ENCODE measurements at regions not wholly inside any gene's neighbourhood (a gene's known extent, or its start where the extent isn't known, plus 50 kb on each side); places are given as distances from the start of the nearest gene placed in this dataset.
"Not testable (repeated sequence)": the region's sequence is repeated elsewhere in the genome, so short reads cannot be mapped to it uniquely, and the experiment has no call there.

- Histone ChIP-seq H3K27me3 (ENCODE audit: control insufficient read depth, insufficient read depth, low read length, poor library complexity, severe bottlenecking) (no peaks in the 10 kb centered on the region), H3K4me3 (ENCODE audit: low read length) (no peak overlapping the region), H3K9me3 (ENCODE audit: control insufficient read depth, low read length) (no peaks in the 10 kb centered on the region), H3K9ac (ENCODE audit: extremely low read depth, low read length, poor library complexity, severe bottlenecking) (no peak overlapping the region), H3K36me3 (ENCODE audit: control insufficient read depth, insufficient read depth, low read length) (no peaks in the 10 kb centered on the region), H3K4me1 (ENCODE audit: control insufficient read depth, insufficient read depth, low read length) (no peaks in the 10 kb centered on the region), H3K27ac (ENCODE audit: low read depth, low read length) (no peak overlapping the region)
- Mint-ChIP-seq H3K4me1 (no peaks in the 10 kb centered on the region), H3K36me3 (ENCODE audit: low read depth) (no peaks in the 10 kb centered on the region), H3K27ac (no peak overlapping the region), H3K27me3 (ENCODE audit: insufficient read depth) (no peaks in the 10 kb centered on the region), H3K9me3 (no peaks in the 10 kb centered on the region), H3K4me3 (no peak overlapping the region)
- DNase-seq, result no peak
- no peak for TF ChIP-seq CTCF (conservative IDR thresholded peaks at IDR 0.05)
These were observed 242.2 kb downstream of the DKK2 start for GRCh38 chr4:106793933-106794332.

- Mint-ChIP-seq H3K4me1 (no peaks in the 10 kb centered on the region), H3K27ac (no peak overlapping the region), H3K4me3 (no peak overlapping the region), H3K27me3 (ENCODE audit: insufficient read depth) (no peaks in the 10 kb centered on the region), H3K9me3 (no peaks in the 10 kb centered on the region), H3K36me3 (ENCODE audit: low read depth) (no peaks in the 10 kb centered on the region)
- Histone ChIP-seq H3K27me3 (ENCODE audit: control insufficient read depth, insufficient read depth, low read length, poor library complexity, severe bottlenecking) (no peaks in the 10 kb centered on the region), H3K36me3 (ENCODE audit: control insufficient read depth, insufficient read depth, low read length) (no peaks in the 10 kb centered on the region), H3K4me1 (ENCODE audit: control insufficient read depth, insufficient read depth, low read length) (no peaks in the 10 kb centered on the region), H3K27ac (ENCODE audit: low read depth, low read length) (no peak overlapping the region), H3K9me3 (ENCODE audit: control insufficient read depth, low read length) (no peaks in the 10 kb centered on the region), H3K9ac (ENCODE audit: extremely low read depth, low read length, poor library complexity, severe bottlenecking) (no peak overlapping the region), H3K4me3 (ENCODE audit: low read length) (no peak overlapping the region)
- TF ChIP-seq CTCF (conservative IDR thresholded peaks at IDR 0.05), result no peak
- DNase-seq, result no peak
- WGBS, 2 experiments (ENCODE audit: insufficient coverage in 1 of 2, insufficient read length in 1 of 2), result 75% methylated on average over 1 of the region's 1 CpG; no CpG with 5 or more reads in 1 of the 2 experiments
These were observed 260.5 kb downstream of the DKK2 start for GRCh38 chr4:106775636-106776035.

- H3K27ac ChIP-seq (ENCODE audit: low read depth, low read length); H3K4me1 Mint-ChIP-seq; H3K4me3 Mint-ChIP-seq; H3K36me3 ChIP-seq (ENCODE audit: control insufficient read depth, insufficient read depth, low read length); H3K27ac Mint-ChIP-seq; H3K27me3 ChIP-seq (ENCODE audit: control insufficient read depth, insufficient read depth, low read length, poor library complexity, severe bottlenecking); H3K4me1 ChIP-seq (ENCODE audit: control insufficient read depth, insufficient read depth, low read length); DNase-seq; H3K27me3 Mint-ChIP-seq (ENCODE audit: insufficient read depth); H3K4me3 ChIP-seq (ENCODE audit: low read length); H3K9ac ChIP-seq (ENCODE audit: extremely low read depth, low read length, poor library complexity, severe bottlenecking); H3K36me3 Mint-ChIP-seq (ENCODE audit: low read depth); H3K9me3 Mint-ChIP-seq; H3K9me3 ChIP-seq (ENCODE audit: control insufficient read depth, low read length): not testable (repeated sequence)
- 95% methylated on average over 1 of the region's 1 CpG; no CpG with 5 or more reads in 1 of the 2 experiments for WGBS, 2 experiments (ENCODE audit: insufficient coverage in 1 of 2, insufficient read length in 1 of 2)
These were observed 262.1 kb downstream of the DKK2 start for GRCh38 chr4:106774055-106774454.

Data from endodermal cell (in vitro differentiated cells).